HEK293 (cell line): ENCODE measurements at regions not wholly inside any gene's neighbourhood (a gene's known extent, or its start where the extent isn't known, plus 50 kb on each side); places are given as distances from the start of the nearest gene placed in this dataset.

Experiments
- EGR2 ChIP-seq: fragments of 450-650 bp; formaldehyde crosslinking; IDR thresholded peaks from 2 replicates; pipeline ENCODE4 v1.5.1; 2016; ENCODE audit warnings: low read depth, missing biosample characterization, missing genetic modification characterization
- KLF9 ChIP-seq: fragments of 450-650 bp; formaldehyde crosslinking; IDR thresholded peaks from 2 replicates; pipeline ENCODE4 v1.5.1; 2016; ENCODE audit warnings: missing biosample characterization, missing genetic modification characterization, low read depth
- REPIN1 ChIP-seq: fragments of 450-650 bp; formaldehyde crosslinking; IDR thresholded peaks from 2 replicates; pipeline ENCODE4 v1.5.1; 2017; ENCODE audit warnings: missing biosample characterization, missing genetic modification characterization, low read depth
- SCRT2 ChIP-seq: fragments of 450-650 bp; formaldehyde crosslinking; IDR thresholded peaks from 2 replicates; pipeline ENCODE4 v1.5.1; 2016; ENCODE audit warnings: missing biosample characterization, missing genetic modification characterization
- ZBTB17 ChIP-seq: fragments of 450-650 bp; formaldehyde crosslinking; IDR thresholded peaks from 2 replicates; pipeline ENCODE4 v1.5.1; 2016; ENCODE audit warnings: missing biosample characterization, missing genetic modification characterization
- ZNF202 ChIP-seq: fragments of 450-650 bp; formaldehyde crosslinking; IDR thresholded peaks from 2 replicates; pipeline ENCODE4 v1.5.1; 2016; ENCODE audit warnings: missing biosample characterization, missing genetic modification characterization, borderline replicate concordance
- ZNF274 ChIP-seq, 2 experiments: fragments of 200-500 bp in 1 of 2; fragments of 450-650 bp in 1 of 2; sonication (Bioruptor generic) in 1 of 2; formaldehyde crosslinking in 1 of 2; IDR thresholded peaks; 2 replicates each; pipeline versions ENCODE4 v1.5.1 to v1.6.1; 2014 to 2016; ENCODE audit warnings: borderline replicate concordance in 1 of 2, inconsistent platforms in 1 of 2, low read length in 1 of 2, missing biosample characterization in 1 of 2, missing genetic modification characterization in 1 of 2
- ZNF341 ChIP-seq: fragments of 450-650 bp; formaldehyde crosslinking; IDR thresholded peaks from 2 replicates; pipeline ENCODE4; 2016; ENCODE audit warnings: low read depth, missing biosample characterization, missing genetic modification characterization
- ZNF354C ChIP-seq: fragments of 450-650 bp; formaldehyde crosslinking; IDR thresholded peaks from 2 replicates; pipeline ENCODE4 v1.5.1; 2016; ENCODE audit warnings: missing biosample characterization, missing genetic modification characterization, low read depth, borderline replicate concordance
- ZNF473 ChIP-seq: fragments of 450-650 bp; formaldehyde crosslinking; IDR thresholded peaks from 2 replicates; pipeline ENCODE4 v1.5.1; 2017; ENCODE audit warnings: missing biosample characterization, missing genetic modification characterization
- ZNF48 ChIP-seq: fragments of 450-650 bp; formaldehyde crosslinking; IDR thresholded peaks from 2 replicates; pipeline ENCODE4 v1.5.1; 2016; ENCODE audit warnings: missing biosample characterization, missing genetic modification characterization
- ZNF514 ChIP-seq: fragments of 450-650 bp; formaldehyde crosslinking; IDR thresholded peaks from 2 replicates; pipeline ENCODE4 v1.5.1; 2016; ENCODE audit warnings: missing biosample characterization, missing genetic modification characterization
- ZNF561 ChIP-seq: fragments of 450-650 bp; IDR thresholded peaks from 2 replicates; pipeline ENCODE4 v1.5.1; 2018; ENCODE audit warnings: missing biosample characterization, missing genetic modification characterization, borderline replicate concordance
- ZNF610 ChIP-seq: fragments of 450-650 bp; formaldehyde crosslinking; IDR thresholded peaks from 2 replicates; pipeline ENCODE4 v1.5.1; 2016; ENCODE audit warnings: missing biosample characterization, missing genetic modification characterization, borderline replicate concordance
- ZNF621 ChIP-seq: fragments of 450-650 bp; formaldehyde crosslinking; IDR thresholded peaks from 2 replicates; pipeline ENCODE4 v1.5.1; 2017; ENCODE audit warnings: missing biosample characterization, missing genetic modification characterization
- ZNF660 ChIP-seq: fragments of 450-650 bp; IDR thresholded peaks from 2 replicates; pipeline ENCODE4 v1.5.1; 2018; ENCODE audit warnings: missing biosample characterization, mild to moderate bottlenecking, missing genetic modification characterization
- ZNF747 ChIP-seq: fragments of 450-650 bp; formaldehyde crosslinking; IDR thresholded peaks from 2 replicates; pipeline ENCODE4 v1.5.1; 2016; ENCODE audit warnings: missing biosample characterization, missing genetic modification characterization
- ZNF792 ChIP-seq: fragments of 450-650 bp; formaldehyde crosslinking; IDR thresholded peaks from 2 replicates; pipeline ENCODE4 v1.5.1; 2016; ENCODE audit warnings: missing biosample characterization, missing genetic modification characterization
- TF ChIP-seq, protein P1 (sequence below): fragments of 450-650 bp; formaldehyde crosslinking; IDR thresholded peaks from 2 replicates; pipeline ENCODE4 v1.5.1; 2016; ENCODE audit warnings: missing biosample characterization, missing genetic modification characterization
- TF ChIP-seq, protein P2 (sequence below): fragments of 450-650 bp; formaldehyde crosslinking; IDR thresholded peaks from 2 replicates; pipeline ENCODE4 v1.5.1; 2016; ENCODE audit warnings: missing biosample characterization, missing genetic modification characterization
- TF ChIP-seq, protein P3 (sequence below): fragments of 450-650 bp; formaldehyde crosslinking; IDR thresholded peaks from 2 replicates; pipeline ENCODE4 v1.5.1; 2016; ENCODE audit warnings: missing biosample characterization, missing genetic modification characterization
- TF ChIP-seq, protein P4 (sequence below): IDR thresholded peaks from 2 replicates; pipeline ENCODE4 v1.6.1; 2011; ENCODE audit warnings: mild to moderate bottlenecking, low read depth, low read length, borderline replicate concordance
- TF ChIP-seq, protein P5 (sequence below): fragments of 450-650 bp; formaldehyde crosslinking; IDR thresholded peaks from 2 replicates; pipeline ENCODE4 v1.5.1; 2017; ENCODE audit warnings: missing biosample characterization, missing genetic modification characterization
- TF ChIP-seq, protein P6 (sequence below): fragments of 450-650 bp; formaldehyde crosslinking; conservative IDR thresholded peaks from 2 replicates; pipeline ENCODE4 v1.5.1; 2016; ENCODE audit warnings: low read depth, missing biosample characterization, missing genetic modification characterization
- TF ChIP-seq, protein P7 (sequence below): fragments of 450-650 bp; formaldehyde crosslinking; IDR thresholded peaks from 2 replicates; pipeline ENCODE4 v1.5.1; 2016; ENCODE audit warnings: missing biosample characterization, missing genetic modification characterization

DNA sequence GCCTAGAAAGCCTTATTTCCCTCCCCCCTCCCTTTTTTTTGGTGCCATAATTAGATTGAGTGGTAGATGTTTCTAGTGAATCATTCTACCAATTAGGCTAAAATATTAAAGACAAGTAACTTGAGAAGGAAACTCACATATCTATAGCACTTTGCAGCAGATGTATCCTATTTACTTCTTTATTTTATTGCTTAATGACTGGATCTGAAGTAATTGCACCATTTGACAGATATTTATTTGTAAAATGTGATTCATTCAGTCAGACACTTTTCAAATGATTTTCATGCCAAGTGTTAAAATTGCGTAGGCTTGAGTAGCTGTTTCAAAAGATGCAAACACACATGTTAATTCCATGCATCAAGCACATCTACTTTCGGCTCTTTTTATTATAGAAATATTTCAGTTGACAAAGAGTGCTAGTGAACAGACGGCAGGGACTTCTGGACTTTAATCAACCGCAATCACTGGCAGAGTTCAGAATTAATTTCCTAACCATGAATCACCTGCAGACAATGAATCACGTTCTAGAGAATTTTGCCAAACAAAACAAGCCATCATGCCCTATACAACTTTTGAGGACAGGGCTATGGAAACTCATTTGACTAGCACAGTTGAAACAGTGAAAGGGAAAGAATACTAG is 636.8 kb downstream of the MECOM start (continued):
- TF ChIP-seq ZNF48 (tag by site-specific recombination): no peak
- no peak for TF ChIP-seq KLF9
- TF ChIP-seq ZNF473 (tag by site-specific recombination): no peak
- TF ChIP-seq ZNF660 (tag by site-specific recombination): peak; percentile 89
- TF ChIP-seq, protein P1, sequence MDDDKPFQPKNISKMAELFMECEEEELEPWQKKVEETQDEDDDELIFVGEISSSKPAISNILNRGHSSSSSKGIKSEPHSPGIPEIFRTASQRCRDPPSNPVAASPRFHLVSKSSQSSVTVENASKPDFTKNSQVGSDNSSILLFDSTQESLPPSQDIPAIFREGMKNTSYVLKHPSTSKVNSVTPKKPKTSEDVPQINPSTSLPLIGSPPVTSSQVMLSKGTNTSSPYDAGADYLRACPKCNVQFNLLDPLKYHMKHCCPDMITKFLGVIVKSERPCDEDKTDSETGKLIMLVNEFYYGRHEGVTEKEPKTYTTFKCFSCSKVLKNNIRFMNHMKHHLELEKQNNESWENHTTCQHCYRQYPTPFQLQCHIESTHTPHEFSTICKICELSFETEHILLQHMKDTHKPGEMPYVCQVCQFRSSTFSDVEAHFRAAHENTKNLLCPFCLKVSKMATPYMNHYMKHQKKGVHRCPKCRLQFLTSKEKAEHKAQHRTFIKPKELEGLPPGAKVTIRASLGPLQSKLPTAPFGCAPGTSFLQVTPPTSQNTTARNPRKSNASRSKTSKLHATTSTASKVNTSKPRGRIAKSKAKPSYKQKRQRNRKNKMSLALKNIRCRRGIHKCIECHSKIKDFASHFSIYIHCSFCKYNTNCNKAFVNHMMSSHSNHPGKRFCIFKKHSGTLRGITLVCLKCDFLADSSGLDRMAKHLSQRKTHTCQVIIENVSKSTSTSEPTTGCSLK (tag by site-specific recombination): no peak
- no peak for TF ChIP-seq ZNF792
- no peak for TF ChIP-seq ZNF341
- TF ChIP-seq, protein P2, sequence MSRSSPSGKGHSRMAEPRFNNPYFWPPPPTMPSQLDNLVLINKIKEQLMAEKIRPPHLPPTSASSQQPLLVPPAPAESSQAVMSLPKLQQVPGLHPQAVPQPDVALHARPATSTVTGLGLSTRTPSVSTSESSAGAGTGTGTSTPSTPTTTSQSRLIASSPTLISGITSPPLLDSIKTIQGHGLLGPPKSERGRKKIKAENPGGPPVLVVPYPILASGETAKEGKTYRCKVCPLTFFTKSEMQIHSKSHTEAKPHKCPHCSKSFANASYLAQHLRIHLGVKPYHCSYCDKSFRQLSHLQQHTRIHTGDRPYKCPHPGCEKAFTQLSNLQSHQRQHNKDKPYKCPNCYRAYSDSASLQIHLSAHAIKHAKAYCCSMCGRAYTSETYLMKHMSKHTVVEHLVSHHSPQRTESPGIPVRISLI: peak; percentile 82; the same call in 1 of the 2 replicates
- no peak for TF ChIP-seq ZNF354C (tag by site-specific recombination)
- TF ChIP-seq ZBTB17 (tag by site-specific recombination): peak; percentile 88
- TF ChIP-seq, protein P3, sequence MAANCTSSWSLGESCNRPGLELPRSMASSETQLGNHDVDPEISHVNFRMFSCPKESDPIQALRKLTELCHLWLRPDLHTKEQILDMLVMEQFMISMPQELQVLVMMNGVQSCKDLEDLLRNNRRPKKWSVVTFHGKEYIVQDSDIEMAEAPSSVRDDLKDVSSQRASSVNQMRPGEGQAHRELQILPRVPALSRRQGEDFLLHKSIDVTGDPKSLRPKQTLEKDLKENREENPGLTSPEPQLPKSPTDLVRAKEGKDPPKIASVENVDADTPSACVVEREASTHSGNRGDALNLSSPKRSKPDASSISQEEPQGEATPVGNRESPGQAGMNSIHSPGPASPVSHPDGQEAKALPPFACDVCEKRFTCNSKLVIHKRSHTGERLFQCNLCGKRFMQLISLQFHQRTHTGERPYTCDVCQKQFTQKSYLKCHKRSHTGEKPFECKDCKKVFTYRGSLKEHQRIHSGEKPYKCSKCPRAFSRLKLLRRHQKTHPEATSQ (tag by site-specific recombination): no peak
- TF ChIP-seq, protein P4, sequence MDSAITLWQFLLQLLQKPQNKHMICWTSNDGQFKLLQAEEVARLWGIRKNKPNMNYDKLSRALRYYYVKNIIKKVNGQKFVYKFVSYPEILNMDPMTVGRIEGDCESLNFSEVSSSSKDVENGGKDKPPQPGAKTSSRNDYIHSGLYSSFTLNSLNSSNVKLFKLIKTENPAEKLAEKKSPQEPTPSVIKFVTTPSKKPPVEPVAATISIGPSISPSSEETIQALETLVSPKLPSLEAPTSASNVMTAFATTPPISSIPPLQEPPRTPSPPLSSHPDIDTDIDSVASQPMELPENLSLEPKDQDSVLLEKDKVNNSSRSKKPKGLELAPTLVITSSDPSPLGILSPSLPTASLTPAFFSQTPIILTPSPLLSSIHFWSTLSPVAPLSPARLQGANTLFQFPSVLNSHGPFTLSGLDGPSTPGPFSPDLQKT: no peak
- TF ChIP-seq, protein P5, sequence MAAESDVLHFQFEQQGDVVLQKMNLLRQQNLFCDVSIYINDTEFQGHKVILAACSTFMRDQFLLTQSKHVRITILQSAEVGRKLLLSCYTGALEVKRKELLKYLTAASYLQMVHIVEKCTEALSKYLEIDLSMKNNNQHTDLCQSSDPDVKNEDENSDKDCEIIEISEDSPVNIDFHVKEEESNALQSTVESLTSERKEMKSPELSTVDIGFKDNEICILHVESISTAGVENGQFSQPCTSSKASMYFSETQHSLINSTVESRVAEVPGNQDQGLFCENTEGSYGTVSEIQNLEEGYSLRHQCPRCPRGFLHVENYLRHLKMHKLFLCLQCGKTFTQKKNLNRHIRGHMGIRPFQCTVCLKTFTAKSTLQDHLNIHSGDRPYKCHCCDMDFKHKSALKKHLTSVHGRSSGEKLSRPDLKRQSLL (tag by site-specific recombination): no peak
- TF ChIP-seq, protein P6, sequence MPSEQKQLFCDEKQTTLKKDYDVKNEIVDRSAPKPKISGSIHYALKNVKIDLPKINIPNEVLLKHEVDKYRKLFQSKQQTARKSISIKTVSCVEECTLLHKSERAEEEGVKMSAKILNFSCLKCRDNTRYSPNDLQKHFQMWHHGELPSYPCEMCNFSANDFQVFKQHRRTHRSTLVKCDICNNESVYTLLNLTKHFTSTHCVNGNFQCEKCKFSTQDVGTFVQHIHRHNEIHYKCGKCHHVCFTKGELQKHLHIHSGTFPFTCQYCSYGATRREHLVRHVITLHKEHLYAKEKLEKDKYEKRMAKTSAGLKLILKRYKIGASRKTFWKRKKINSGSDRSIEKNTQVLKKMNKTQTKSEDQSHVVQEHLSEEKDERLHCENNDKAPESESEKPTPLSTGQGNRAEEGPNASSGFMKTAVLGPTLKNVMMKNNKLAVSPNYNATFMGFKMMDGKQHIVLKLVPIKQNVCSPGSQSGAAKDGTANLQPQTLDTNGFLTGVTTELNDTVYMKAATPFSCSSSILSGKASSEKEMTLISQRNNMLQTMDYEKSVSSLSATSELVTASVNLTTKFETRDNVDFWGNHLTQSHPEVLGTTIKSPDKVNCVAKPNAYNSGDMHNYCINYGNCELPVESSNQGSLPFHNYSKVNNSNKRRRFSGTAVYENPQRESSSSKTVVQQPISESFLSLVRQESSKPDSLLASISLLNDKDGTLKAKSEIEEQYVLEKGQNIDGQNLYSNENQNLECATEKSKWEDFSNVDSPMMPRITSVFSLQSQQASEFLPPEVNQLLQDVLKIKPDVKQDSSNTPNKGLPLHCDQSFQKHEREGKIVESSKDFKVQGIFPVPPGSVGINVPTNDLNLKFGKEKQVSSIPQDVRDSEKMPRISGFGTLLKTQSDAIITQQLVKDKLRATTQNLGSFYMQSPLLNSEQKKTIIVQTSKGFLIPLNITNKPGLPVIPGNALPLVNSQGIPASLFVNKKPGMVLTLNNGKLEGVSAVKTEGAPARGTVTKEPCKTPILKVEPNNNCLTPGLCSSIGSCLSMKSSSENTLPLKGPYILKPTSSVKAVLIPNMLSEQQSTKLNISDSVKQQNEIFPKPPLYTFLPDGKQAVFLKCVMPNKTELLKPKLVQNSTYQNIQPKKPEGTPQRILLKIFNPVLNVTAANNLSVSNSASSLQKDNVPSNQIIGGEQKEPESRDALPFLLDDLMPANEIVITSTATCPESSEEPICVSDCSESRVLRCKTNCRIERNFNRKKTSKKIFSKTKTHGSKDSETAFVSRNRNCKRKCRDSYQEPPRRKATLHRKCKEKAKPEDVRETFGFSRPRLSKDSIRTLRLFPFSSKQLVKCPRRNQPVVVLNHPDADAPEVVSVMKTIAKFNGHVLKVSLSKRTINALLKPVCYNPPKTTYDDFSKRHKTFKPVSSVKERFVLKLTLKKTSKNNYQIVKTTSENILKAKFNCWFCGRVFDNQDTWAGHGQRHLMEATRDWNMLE (tag by site-specific recombination): no peak; the same call in 1 of the 2 replicates
- TF ChIP-seq SCRT2 (tag by site-specific recombination): peak; percentile 17; the same call in 1 of the 2 replicates
- no peak for TF ChIP-seq ZNF610 (tag by site-specific recombination)
- no peak for TF ChIP-seq ZNF202 (tag by site-specific recombination)
- TF ChIP-seq ZNF747 (tag by site-specific recombination): no peak
- TF ChIP-seq ZNF274 (IDR thresholded peaks at IDR 0.05; ENCODE audit: low read length): no peak
- TF ChIP-seq ZNF274 (tag by site-specific recombination; IDR thresholded peaks at IDR 0.05; ENCODE audit: borderline replicate concordance): no peak
- TF ChIP-seq EGR2 (tag by site-specific recombination): no peak
- no peak for TF ChIP-seq ZNF514
- TF ChIP-seq REPIN1 (tag by site-specific recombination): no peak
- TF ChIP-seq ZNF561 (tag by site-specific recombination): no peak
- TF ChIP-seq, protein P7, sequence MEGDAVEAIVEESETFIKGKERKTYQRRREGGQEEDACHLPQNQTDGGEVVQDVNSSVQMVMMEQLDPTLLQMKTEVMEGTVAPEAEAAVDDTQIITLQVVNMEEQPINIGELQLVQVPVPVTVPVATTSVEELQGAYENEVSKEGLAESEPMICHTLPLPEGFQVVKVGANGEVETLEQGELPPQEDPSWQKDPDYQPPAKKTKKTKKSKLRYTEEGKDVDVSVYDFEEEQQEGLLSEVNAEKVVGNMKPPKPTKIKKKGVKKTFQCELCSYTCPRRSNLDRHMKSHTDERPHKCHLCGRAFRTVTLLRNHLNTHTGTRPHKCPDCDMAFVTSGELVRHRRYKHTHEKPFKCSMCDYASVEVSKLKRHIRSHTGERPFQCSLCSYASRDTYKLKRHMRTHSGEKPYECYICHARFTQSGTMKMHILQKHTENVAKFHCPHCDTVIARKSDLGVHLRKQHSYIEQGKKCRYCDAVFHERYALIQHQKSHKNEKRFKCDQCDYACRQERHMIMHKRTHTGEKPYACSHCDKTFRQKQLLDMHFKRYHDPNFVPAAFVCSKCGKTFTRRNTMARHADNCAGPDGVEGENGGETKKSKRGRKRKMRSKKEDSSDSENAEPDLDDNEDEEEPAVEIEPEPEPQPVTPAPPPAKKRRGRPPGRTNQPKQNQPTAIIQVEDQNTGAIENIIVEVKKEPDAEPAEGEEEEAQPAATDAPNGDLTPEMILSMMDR (tag by site-specific recombination): no peak
- no peak for TF ChIP-seq ZNF621 (tag by site-specific recombination)
